AG04449 (cell line): ENCODE measurements at regions not wholly inside any gene's neighbourhood (a gene's known extent, or its start where the extent isn't known, plus 50 kb on each side); places are given as distances from the start of the nearest gene placed in this dataset.
"Not testable (repeated sequence)": the region's sequence is repeated elsewhere in the genome, so short reads cannot be mapped to it uniquely, and the experiment has no call there.

Experiments used
- CTCF ChIA-PET: fragments of 350-600 bp; formaldehyde crosslinking; extraction: SDS; loops from one replicate; lab custom pipeline; 2021; ENCODE audit warnings: antibody characterized with exemption; lab: Yijun Ruan, JAX
- POLR2A ChIA-PET: fragments of 400-600, 350-600 bp; formaldehyde crosslinking; extraction: SDS; loops from one replicate; lab custom pipeline; 2020; ENCODE audit warnings: antibody characterized with exemption, inconsistent platforms; lab: Yijun Ruan, JAX
- DNase-seq: peaks from one replicate; pipeline ENCODE4 v3.0.0-alpha.2; 2010; ENCODE audit warnings: low read depth, low spot score
- H3K4me3 ChIP-seq: 2 replicates; pipeline ENCODE4 v1.5.1; 2011; ENCODE audit warnings: low read depth, mild to moderate bottlenecking, control low read depth, low read length

GRCh38 chr15:20191508-20192125 is 350.0 kb downstream of the GOLGA6L6 start:
- H3K4me3 ChIP-seq, DNase-seq, POLR2A ChIA-PET, CTCF ChIA-PET: not testable (repeated sequence)

- H3K4me3 ChIP-seq, DNase-seq, POLR2A ChIA-PET, CTCF ChIA-PET: not testable (repeated sequence)
Observed at GRCh38 chr15:20188611-20189010, 353.0 kb downstream of the GOLGA6L6 start.

- H3K4me3 ChIP-seq, CTCF ChIA-PET, POLR2A ChIA-PET, DNase-seq: not testable (repeated sequence)
Observed at GRCh38 chr15:20187370-20188355, 353.9 kb downstream of the GOLGA6L6 start.

DNA sequence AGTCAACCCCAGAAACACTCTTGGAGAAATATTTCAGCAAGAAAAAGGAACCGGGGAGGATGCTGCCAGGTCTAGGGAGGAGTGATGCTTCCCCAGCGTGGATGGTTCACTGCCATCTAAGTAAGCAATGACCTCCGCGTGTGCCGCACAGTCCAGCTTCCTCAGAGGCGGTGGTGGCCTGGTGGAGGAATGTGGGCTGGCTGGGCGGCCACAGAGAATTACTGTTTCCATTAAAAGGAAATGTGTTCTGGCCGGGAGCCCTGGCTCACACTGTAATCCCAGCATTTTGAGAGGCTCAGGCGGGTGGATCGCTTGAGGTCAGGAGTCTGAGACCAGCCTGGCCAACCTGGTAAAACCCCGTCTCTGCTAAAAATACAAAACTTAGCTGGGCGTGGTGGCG is 356.7 kb downstream of the GOLGA6L6 start:
- DNase-seq, H3K4me3 ChIP-seq, CTCF ChIA-PET, POLR2A ChIA-PET: not testable (repeated sequence)

GRCh38 chr15:20168221-20168620 is 373.4 kb downstream of the GOLGA6L6 start:
- CTCF ChIA-PET, POLR2A ChIA-PET, H3K4me3 ChIP-seq, DNase-seq: not testable (repeated sequence)

DNA sequence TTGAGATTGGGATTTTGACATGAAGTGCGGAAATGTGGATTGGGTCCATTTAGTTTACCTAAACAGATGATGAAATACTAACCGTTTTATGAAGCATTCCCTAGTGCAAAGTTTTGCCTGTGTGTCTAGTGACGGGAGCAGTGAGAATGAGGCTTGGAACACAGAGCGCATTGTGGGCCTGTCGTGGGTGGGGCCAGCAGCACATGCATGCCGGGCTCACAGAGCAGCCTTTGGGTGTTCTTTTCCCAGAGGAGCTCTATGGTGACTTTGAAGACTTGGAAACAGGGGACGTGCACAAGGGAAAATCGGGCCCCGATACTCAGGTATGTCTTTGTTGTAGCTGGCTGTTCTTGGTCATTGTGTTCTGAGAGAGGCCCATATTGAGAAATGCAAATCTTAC is 388.1 kb downstream of the GOLGA6L6 start:
- DNase-seq, POLR2A ChIA-PET, H3K4me3 ChIP-seq, CTCF ChIA-PET: not testable (repeated sequence)

DNA sequence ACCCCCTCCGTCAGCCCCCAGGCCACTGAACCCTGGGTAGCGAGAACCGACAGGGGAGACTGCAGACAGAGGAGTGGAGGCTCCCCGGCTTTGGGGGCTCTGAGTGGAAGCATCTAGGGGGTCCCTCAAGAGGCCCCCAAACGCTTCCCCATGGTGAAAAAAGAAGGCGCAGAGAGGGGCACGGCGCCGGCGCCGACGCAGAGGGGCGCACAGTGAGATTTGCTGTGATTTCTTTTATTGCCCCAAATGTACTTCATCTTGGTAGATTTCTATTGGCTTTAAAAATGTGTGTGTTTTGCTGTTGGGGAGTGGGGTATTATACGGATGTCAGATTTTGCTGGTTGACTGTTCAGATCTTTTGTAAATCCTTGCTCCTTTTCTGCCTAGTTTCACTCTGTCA is 392.9 kb downstream of the GOLGA6L6 start:
- POLR2A ChIA-PET, H3K4me3 ChIP-seq, CTCF ChIA-PET, DNase-seq: not testable (repeated sequence)

DNA sequence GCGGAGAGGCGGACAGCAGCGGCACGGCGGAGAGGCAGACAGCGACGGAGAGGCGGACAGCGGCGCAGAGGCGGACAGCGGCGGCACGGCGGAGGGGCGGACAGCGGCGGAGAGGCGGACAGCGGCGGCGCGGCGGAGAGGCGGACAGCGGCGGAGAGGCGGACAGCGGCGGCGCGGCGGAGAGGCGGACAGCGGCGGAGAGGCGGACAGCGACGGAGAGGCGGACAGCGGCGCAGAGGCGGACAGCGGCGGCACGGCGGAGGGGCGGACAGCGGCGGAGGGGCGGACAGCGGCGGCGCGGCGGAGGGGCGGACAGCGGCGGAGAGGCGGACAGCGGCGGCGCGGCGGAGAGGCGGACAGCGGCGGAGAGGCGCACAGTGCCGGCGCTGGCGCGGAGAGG is 393.6 kb downstream of the GOLGA6L6 start:
- CTCF ChIA-PET, H3K4me3 ChIP-seq, DNase-seq, POLR2A ChIA-PET: not testable (repeated sequence)

GRCh38 chr15:20144333-20145036 is 397.1 kb downstream of the GOLGA6L6 start:
- CTCF ChIA-PET, H3K4me3 ChIP-seq, DNase-seq, POLR2A ChIA-PET: not testable (repeated sequence)

- DNase-seq, H3K4me3 ChIP-seq, CTCF ChIA-PET, POLR2A ChIA-PET: not testable (repeated sequence)
Observed at GRCh38 chr15:20142906-20143305, 398.7 kb downstream of the GOLGA6L6 start.

GRCh38 chr15:20142410-20142809 is 399.2 kb downstream of the GOLGA6L6 start:
- CTCF ChIA-PET, H3K4me3 ChIP-seq, POLR2A ChIA-PET, DNase-seq: not testable (repeated sequence)

GRCh38 chr15:20124668-20125067 is 416.9 kb downstream of the GOLGA6L6 start:
- DNase-seq, POLR2A ChIA-PET, H3K4me3 ChIP-seq, CTCF ChIA-PET: not testable (repeated sequence)
